HG03442 (cell line): ENCODE measurements at regions not wholly inside any gene's neighbourhood (a gene's known extent, or its start where the extent isn't known, plus 50 kb on each side); places are given as distances from the start of the nearest gene placed in this dataset.
"Not testable (repeated sequence)": the region's sequence is repeated elsewhere in the genome, so short reads cannot be mapped to it uniquely, and the experiment has no call there.

ENCODE experiments used
- ATAC-seq: cut with Tn5 transposase; IDR thresholded peaks from one replicate; pipeline ENCODE4 v1.9.1; 2021; ENCODE audit warnings: mild to moderate bottlenecking, moderate library complexity; ENCODE audit not compliant: unreplicated experiment

DNA sequence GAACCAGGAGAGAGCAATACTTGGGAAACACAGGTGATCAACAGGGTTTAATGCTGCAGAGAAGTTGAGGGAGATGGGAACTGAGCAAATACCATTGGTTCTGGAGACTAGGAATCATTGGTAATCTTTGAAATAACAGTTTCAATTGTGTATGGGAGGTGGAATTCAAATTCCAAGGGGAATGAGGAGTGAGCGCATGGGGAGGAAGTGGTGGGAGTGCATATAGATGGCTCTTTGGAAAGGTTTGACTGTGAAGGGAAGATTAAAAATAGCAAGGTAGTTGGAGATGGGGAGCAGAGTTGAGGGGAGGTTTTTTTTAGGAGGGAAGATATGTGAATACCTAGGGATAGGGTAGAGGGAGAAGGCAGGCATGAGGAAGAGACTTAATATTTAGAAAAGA lies 51.1 kb upstream of the ROPN1 start:
- ATAC-seq: no peak

DNA sequence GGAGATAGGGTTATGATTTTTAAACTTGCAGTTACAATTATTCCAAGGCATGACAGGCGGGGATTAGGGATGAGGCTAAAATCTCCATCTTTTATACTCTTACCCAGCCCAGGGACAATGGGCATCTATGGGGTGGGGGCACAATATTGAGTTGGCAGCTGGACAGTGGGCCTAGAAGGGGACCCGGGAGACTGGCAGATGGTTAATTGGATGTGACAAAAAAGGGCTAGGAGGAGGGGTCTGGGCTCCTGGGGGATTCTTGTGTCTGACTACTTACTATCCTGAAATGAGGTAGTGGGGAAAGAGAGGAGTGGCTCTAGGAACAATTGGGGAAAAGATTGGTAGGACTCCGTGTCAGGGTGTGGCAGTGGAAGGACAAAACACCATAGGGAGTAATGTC lies 53.0 kb upstream of the ROPN1 start:
- no peak for ATAC-seq

DNA sequence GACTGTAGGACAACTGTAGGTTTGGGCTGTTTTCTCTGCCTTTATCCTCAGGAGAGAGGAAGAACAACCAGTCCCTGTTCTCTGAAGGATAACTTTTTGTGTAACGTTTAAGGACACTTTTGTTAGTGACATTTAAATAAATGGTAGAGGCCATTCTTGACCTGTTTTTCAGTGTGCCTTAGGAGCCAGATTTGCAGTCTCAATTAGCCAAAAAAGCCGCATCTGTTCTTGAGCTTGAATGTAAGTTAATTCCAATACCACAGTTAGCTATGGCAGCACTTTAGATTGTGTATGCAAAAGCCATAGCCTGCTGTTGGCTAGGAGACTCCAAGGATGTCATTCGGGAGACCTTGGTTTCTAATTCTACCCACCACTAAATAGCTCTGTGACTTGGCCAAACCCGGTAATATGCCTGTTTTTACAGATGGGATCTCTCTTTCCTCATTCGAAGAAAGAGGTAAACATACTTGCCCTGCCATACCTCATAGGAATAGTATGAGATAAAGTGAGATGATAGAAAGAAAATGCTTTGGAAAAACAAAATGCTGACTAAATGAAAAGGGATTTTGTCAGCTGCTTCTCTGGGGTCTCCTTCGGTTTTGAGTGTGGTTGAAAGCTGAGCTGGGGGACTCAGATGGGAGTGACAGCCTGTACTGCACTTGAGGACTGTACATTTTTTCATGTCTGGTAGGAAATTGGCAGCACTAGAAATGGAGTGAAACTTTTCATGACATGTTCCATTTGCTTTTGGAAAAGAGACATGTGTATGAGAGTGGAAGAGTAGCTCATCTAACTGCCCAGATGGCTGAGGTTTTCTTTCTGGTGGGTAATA lies 57.3 kb upstream of the ROPN1 start:
- no peak for ATAC-seq

DNA sequence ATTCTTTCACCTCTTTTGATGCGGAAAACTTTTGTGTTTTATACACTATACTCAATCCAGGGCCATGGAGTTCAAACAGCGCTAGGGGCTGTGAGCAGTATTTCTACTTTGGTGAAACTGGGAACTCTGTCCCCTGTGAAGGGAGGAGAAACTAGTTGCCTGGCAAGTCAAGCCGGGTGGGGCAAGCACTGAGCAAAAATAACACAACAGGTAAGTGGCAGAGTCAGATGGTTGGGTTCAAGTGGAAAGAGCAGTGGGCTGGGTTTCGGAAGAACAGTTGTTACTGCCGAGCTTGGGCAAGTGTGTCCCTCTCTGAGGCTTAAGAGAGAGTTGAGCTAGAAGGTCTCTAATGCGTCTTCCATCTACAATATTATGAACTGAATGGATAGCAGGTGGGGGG lies 59.7 kb upstream of the ROPN1 start:
- ATAC-seq: no peak

DNA sequence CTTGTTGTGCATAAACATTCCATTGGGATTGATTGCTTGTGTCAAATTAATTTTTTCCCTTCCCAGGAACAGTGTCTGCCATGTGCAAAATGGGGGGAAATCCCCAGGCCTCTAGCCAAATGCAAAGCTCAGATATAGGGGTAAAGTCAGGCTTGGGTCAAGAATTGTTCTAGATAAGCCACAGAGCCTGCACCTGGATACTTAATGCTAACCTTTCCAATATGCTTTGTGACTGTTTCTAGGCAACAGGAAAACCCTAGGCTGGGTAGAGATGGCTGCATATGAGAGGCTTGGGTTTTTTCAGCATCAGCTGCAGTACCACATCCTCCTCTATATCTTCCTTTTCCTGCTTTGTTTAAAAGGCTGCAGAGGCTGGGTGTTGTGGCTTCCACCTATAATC lies 61.9 kb upstream of the ROPN1 start:
- no peak for ATAC-seq

DNA sequence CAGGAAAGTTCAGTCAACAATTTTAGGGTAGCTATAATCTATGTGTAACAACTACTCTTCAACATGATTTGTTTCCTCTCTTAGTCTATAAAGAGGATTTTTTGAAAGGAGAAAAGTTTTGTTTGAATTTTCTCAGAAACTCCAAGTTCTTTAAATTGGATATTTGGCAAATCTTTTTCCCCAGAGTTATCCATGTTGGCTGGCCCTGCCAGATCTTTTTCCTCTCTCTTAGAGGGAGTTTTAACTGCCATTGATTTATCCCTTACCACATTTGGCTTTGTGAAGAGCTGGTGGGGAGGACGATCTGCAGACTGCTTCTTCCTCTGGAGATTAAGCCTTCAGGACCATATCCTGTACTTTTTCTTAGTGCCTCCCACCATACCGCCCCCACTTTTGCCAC lies 64.9 kb upstream of the ROPN1 start:
- no peak for ATAC-seq

DNA sequence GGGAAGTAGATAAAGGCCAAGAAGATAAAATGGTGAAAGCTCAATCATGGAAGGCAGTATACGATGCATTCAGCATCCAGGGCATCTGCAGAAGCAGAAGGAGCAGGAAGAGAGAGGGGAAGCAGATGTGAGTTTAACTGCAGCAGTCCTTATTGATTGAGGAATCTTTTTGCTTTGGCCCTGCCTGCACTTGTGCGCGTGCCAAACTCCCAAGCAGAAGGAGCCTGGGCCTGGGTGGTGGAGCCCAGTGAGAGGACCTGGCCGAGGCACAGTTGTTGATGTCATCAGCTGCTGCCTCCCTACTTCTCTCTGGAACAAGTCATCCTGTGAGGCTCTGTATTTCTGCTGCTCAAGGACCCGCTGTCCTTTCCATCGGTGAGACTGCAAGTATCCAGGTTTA lies 65.5 kb upstream of the ROPN1 start:
- no peak for ATAC-seq

DNA sequence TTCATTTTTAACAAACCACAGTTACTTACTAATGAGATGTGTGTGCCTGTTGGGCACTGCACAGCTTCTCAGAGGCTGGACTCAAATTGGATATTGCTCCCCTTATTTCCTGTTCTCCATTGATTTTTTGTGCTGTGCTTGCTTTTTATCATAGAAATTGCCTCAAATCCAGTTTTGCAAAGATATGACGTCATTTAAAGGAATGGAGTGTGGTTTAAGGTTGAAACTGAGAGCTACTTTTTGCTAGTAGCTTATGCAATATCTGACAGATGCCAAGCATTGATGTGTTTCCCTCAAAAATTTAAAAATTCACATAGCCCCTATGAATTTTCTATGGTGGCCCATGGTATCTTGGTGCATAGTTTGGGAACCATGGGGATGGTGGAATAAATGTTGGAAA lies 67.7 kb upstream of the ROPN1 start:
- ATAC-seq: no peak

DNA sequence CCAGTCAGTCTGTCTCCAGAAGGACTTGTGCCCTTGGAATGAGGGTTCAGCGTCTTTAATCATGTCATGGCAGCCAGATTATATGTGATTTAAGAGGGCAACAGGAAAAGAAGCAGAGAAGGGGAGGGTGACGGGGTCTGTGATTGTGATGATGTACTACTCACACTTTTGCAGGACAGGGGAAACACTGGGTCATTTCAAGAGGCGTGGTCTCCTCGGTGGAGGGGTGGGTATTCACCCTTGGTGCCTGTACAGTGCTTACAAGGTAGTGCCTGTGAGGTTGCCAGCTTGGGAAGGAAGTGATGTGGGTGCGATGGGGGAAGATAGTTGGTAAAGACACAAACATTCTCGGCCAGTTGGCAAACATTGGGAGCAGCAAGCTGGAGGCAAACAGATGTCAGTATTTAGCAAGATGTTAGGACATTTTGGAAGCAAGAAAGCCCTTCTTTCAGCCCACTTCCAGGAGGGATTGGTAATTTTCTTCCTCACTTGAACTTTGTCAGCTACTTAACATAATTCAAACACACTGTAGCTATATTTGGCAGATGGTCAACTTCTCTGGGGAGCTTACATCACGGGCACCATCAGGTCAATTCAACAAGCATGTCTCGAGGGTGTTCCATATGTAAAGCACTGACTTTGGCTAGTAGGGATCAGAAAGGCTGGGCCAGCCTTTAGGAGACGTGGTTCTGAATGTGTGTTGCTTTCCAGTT lies 71.4 kb upstream of the ROPN1 start:
- no peak for ATAC-seq

DNA sequence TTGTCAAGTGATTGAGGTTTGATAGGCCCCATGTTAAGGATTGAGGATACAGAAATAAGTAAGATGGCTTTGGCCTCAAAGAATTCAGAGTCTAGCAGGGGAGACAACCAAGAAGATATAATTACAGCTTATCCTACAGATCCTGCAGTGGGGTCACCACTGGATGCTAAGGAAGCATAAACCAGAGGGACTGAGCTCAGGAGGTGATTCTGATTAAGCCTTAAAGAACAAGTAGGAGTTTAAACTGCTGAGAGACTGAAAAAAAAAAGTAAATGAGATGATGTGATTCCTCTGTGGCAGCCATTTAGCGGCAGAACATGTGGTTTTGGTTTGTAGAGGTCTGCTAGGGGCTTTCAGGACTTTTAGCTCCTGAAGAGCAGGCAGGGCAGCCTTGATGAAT lies 72.1 kb upstream of the ROPN1 start:
- ATAC-seq: no peak

DNA sequence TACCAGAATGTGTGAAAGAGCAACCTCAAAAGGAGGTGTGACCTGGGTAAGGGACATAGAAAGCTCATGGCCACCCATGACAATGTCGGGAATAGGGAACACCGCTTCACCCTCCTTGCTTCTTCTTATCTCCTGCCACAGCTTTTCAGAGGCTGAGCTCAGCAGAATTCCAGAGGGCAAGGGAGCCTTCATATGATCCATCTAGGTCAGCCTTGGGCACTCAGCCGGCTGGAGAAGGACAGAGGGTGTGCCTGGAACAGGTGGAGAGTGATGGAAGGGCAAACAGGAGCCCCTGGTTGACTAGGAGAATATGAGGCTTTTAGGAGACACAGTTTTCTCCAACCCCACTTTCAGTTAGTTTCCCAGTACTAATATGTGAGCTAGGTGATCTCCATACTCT lies 74.6 kb upstream of the ROPN1 start:
- ATAC-seq: not testable (repeated sequence)

DNA sequence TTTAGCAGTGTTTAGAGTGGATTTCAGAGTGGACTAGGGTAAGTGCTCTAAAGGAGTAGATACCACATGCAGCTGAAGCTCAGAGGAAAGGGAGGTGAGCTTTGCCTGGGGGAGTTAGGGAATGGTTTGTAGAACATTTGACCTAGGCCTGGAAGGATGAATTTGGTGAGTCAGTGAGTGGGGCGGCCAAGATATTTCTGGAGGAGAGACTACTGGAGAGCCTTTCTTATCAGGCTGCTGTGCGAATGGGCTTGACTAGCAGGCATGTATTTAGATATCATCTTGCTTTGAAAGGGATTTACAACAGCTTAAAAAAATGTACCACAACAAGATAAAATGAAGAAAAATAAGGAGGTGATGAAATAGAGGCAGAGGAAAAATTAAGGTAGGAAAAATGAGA lies 77.8 kb upstream of the ROPN1 start:
- ATAC-seq: not testable (repeated sequence)

DNA sequence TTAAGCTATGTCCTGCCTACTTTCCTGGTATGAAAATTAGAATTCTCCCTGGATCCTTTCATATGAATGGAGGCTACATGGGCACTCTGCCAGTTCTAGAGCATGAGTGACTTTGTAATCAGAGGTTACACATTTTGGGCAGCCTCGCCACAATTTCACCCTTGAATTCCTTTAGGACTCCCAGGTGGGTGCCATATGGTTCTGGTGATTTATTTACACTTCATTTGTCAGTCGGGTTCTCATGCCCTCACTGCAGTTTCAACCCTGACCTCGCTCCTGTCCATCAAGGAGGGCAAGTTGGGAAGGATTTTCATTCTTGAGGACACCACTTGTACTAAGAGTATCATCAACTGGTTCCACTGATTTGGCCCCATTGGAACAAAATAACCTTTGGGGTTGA lies 83.2 kb upstream of the ROPN1 start:
- not testable (repeated sequence) for ATAC-seq

DNA sequence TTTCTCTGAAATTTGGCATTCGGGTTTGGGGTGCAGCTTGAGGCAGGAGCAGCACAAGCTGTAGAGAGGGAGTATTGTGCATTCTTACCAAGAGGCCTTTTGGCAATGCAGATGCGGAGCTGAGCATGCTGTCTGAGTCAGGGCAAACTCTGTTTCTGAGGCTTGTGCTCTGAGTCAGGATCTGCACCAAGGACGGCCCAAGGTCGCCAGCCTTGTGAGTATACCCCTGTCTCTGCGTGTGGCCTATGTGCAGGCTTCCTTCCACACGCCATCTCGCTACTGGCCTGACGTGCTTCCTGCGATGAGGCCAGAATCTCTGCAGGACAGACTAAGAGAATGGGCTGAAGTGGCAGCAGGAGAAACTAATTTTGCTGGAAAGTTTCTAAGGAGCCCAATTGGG lies 83.8 kb upstream of the ROPN1 start:
- no peak for ATAC-seq

DNA sequence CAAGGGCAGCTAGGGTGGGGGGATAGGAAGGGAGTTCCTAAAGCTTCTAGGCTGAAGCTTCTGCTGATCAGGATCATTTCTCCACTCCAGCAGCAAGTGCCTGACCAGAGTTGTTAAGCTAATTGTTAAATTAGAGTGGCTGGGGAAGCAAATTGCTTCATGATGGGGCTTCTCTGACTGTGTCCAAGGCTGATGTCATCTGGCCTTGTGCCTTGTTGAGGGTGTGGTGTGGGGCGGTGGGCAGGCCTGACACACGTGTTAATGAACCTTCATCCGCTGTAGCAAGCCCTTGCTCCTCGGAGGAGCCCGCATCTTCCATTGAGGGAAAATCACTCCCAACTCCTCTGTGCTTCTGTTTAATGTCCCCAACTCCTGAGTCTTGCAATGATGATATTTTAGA lies 84.3 kb upstream of the ROPN1 start:
- ATAC-seq: no peak

DNA sequence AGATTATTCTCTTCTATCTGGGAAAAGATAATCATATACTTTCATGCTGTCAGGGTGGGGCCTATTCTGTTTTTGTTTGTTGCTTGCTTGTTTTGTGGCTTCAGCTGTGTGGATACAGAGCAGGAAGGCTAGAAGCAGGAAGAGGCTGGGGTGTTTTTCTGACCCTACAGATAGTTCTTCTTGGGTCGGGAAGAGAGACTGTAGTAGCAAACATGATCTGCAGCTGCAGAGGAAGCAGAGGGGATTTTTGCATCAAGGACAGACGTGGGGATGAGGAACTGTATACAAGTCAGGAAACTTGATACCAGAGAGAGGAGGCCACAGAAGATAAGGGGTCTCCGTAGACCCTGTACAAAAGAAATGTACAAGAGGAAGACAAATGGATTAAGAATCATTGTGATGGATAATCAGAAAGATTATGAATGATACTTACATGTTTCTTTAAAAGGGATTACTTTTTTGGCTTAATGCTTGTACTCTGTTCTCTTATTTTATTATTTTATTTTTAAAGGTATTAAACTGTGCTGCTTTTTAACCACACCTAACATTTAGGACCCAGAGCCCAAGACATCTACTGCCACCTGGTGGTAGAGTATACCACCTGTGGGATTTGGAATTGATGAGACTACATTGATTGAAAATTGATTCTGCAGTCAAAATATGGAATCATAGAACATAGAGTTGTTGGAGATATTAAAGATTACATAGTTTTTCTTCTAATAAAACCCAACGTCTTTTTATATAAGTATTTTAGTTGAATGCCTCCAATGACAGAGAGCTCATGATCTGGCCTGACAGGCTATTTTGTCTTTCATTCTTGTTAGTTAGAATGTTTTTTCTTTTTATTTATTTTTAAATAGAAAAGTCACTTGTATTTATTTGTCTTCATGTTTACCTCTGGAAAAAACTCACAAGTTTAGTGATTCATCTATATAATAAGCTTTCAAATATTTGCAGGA lies 87.3 kb upstream of the ROPN1 start:
- no peak for ATAC-seq

DNA sequence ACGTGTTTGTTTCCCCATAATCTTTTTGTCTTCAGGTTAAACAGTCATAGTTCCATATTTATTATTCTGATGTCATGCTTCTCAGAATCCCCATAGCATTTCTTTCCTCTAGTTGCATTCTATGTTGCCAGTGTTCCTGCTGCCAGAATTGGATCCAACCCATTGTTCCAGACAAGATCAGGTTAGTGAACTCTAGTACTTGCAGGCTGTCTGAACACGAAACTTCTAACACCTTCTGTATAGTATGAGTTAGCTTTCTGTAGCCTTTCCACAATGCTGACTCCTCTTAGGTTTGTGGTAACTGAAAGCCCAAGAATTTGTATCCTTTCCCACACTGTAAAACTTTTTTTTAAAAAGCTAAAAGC lies 88.0 kb upstream of the ROPN1 start:
- no peak for ATAC-seq

DNA sequence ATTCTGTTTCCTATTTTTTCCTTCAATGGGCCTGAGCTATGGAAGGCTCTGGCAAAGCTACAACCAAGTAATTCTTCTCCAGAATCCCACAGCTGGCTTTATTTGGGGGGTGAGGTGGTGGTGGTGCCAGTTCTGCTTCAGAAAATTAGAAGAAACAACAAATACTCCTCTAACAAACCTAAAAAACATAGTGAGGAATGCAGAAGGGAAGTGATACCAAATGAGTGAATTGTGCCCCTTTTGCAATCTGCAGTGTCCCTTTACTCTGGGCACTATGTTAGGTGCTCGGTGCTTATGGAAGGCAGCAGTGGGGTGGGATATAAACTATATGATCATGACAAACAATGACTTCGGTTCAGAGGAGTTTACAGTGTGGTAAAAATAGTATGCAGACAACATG lies 90.4 kb upstream of the ROPN1 start:
- no peak for ATAC-seq

DNA sequence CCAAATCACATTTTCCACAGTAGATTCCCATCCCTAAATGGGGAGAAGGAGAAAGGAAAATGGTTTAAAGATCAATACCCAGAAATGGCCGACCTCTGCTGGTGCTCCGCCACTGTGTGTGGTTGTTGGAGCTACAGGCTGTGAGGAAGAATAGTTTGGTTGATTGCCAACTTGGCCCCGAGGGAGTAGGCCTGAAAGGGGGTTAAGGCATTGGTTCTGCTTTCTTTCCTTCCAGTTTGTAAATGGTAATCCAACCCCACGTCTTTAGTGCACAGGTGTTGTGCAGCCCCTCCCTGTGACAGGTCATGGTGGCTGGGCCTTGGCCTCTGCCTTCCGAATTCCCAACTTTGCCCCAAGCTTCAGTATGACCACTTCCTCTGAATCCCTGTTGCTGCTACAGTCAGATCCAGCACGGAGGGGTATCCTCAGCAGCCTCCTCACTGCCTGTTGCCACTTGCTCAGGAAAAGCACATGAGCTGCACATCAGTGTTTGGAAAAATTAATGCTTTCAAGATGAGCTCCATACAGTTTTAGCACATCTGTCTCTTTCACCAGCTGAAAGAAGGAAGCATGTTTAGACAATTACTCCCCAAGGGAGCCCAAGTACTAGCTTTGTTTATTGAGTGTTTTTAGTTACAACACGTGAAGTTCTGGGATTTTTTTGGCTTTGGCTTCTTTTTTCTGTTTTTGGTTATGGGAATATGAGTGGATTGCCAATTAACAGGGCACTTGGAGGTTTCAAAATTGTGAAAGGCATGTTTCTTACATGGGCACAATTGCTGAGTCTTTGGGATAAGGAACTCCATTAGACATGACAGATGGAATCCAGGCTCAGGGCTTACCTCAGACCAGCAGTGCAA lies 92.3 kb upstream of the ROPN1 start:
- no peak for ATAC-seq

DNA sequence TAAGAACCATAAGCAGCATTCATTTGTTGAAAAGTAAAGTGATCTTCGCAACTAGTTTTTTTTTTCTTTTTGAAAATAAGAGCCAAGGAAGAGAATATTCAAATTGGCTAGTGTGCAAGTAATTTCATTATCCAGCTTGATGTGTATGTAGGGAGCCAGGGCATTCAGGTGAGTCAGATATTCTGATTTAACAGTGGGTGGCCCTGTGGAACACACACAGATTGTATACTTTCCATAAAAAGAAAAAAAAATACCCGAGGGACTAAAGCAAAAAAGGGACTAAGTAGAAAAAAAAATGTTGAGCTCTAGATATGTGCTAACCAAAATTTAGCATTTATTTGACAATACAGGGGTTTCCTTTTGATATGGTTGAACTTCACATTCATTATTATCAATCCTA lies 96.9 kb upstream of the ROPN1 start:
- no peak for ATAC-seq

DNA sequence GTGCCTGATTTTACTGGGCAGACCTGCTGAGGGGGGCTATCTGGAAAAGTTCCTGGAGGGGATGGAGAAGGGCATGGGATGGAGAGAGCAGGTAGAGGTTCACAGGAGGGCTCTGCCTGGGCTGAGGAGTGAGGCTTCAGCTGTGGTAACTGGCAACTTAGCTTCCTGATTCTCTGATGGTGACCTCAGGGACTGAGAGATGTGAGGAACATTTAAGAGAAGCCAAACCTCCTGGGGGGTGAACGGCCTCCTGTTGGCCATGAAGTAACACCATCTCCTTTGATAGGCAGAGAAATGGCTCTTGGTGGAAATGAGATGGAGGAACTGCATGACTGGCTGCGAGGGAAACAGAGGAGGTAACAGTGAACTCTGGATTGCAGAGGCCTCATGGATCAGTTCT lies 97.3 kb upstream of the ROPN1 start:
- no peak for ATAC-seq
